ENCODE measurements at regions not wholly inside any gene's neighbourhood (a gene's known extent, or its start where the extent isn't known, plus 50 kb on each side); places are given as distances from the start of the nearest gene placed in this dataset.

- no peak for TF ChIP-seq CTCF (IDR thresholded peaks at IDR 0.05)
- TF ChIP-seq POLR2A (IDR thresholded peaks at IDR 0.05), result no peak
These were observed 210.7 kb upstream of the TNC start for GRCh38 chr9:115328677-115329076.
